Smooth muscle cell (in vitro differentiated cells): ENCODE measurements at regions not wholly inside any gene's neighbourhood (a gene's known extent, or its start where the extent isn't known, plus 50 kb on each side); places are given as distances from the start of the nearest gene placed in this dataset.

Experiments used
- DNase-seq: peaks from one replicate; lab custom pipeline; 2025; ENCODE audit not compliant: unreplicated experiment; lab: John Stamatoyannopoulos, UW
- H2AFZ ChIP-seq: fragments of 200-600 bp; sonication (generic); 2 replicates; pipeline ENCODE4 v1.6.0; 2016; ENCODE audit warnings: antibody characterized with exemption, low read depth, mild to moderate bottlenecking
- H3F3A ChIP-seq: fragments of 200-600 bp; sonication (generic); 2 replicates; pipeline ENCODE4 v1.6.0; 2017; ENCODE audit warnings: antibody characterized with exemption, low read depth
- H3K27ac ChIP-seq: fragments of 200-600 bp; sonication (generic); 2 replicates; pipeline ENCODE4 v1.5.1; 2016; ENCODE audit warnings: low read depth, mild to moderate bottlenecking
- H3K27me3 ChIP-seq: fragments of 200-600 bp; sonication (generic); 2 replicates; pipeline ENCODE4 v1.6.1; 2016; ENCODE audit warnings: low read depth, mild to moderate bottlenecking
- H3K36me3 ChIP-seq: fragments of 200-600 bp; sonication (generic); 2 replicates; pipeline ENCODE4 v1.5.1; 2016; ENCODE audit warnings: low read depth
- H3K4me1 ChIP-seq: fragments of 200-600 bp; sonication (generic); 2 replicates; pipeline ENCODE4 v1.5.1; 2016; ENCODE audit warnings: low read depth
- H3K4me2 ChIP-seq: fragments of 200-600 bp; sonication (generic); 2 replicates; pipeline ENCODE4 v1.6.0; 2016; ENCODE audit warnings: mild to moderate bottlenecking
- H3K4me3 ChIP-seq: fragments of 200-600 bp; sonication (generic); 2 replicates; pipeline ENCODE4 v1.5.1; 2016; ENCODE audit warnings: mild to moderate bottlenecking
- H3K79me2 ChIP-seq: fragments of 200-600 bp; sonication (generic); 2 replicates; pipeline ENCODE4 v1.6.0; 2016; ENCODE audit warnings: low read depth, mild to moderate bottlenecking
- H3K9ac ChIP-seq: fragments of 200-600 bp; sonication (generic); 2 replicates; pipeline ENCODE4 v1.6.0; 2016; ENCODE audit warnings: low read depth
- H3K9me3 ChIP-seq: fragments of 200-600 bp; sonication (generic); replicated peaks from 2 replicates; pipeline ENCODE4 v1.5.1; 2016; ENCODE audit warnings: low read depth
- H4K20me1 ChIP-seq: fragments of 200-600 bp; sonication (generic); 2 replicates; pipeline ENCODE4 v1.6.0; 2016; ENCODE audit warnings: low read depth
- WGBS: methylation state at CpG from one replicate; pipeline ENCODE4 v1.1.7; 2016; ENCODE audit warnings: low lambda C conversion rate; 5-methylcytosine and 5-hydroxymethylcytosine counted together
- TF ChIP-seq, protein P1 (sequence below): fragments of 200-600 bp; sonication (generic); IDR thresholded peaks from 2 replicates; pipeline ENCODE4 v1.5.1; 2017; ENCODE audit warnings: borderline replicate concordance, mild to moderate bottlenecking, antibody characterized with exemption; ENCODE audit not compliant: insufficient read depth, poor library complexity, severe bottlenecking

DNA sequence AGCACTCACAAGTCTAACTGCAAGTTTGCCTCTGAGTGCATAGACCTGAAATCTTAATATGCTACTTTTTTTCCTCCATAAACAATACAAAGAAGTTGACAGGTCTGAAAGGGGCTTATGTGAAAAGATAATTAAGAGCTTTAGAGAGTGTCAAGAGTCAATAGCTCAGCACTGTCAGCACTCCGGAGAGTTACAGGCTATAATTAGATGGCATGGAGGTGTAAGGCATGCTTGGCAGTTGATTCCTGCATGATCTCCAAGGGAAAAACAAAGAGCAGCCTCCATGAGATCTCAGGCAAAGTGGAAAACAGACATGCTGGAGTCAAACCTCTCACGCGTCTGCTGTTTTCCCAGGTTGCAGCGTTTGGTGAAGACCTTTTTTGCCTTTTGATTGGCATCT, 468.7 kb downstream of the TLE4 start:
- Histone ChIP-seq H3K27ac (no peak overlapping the region), H4K20me1 (no peaks in the 10 kb centered on the region), H3K4me1 (no peaks in the 10 kb centered on the region), H3K9ac (no peak overlapping the region), H3K4me3 (no peak overlapping the region), H3K79me2 (no peaks in the 10 kb centered on the region), H3K27me3 (no peaks in the 10 kb centered on the region), H3F3A (no peaks in the 10 kb centered on the region), H3K36me3 (no peaks in the 10 kb centered on the region), H2AFZ (no peak overlapping the region), H3K9me3 (no peaks in the 10 kb centered on the region), H3K4me2 (no peak overlapping the region)
- no peak for DNase-seq
- TF ChIP-seq, protein P1, sequence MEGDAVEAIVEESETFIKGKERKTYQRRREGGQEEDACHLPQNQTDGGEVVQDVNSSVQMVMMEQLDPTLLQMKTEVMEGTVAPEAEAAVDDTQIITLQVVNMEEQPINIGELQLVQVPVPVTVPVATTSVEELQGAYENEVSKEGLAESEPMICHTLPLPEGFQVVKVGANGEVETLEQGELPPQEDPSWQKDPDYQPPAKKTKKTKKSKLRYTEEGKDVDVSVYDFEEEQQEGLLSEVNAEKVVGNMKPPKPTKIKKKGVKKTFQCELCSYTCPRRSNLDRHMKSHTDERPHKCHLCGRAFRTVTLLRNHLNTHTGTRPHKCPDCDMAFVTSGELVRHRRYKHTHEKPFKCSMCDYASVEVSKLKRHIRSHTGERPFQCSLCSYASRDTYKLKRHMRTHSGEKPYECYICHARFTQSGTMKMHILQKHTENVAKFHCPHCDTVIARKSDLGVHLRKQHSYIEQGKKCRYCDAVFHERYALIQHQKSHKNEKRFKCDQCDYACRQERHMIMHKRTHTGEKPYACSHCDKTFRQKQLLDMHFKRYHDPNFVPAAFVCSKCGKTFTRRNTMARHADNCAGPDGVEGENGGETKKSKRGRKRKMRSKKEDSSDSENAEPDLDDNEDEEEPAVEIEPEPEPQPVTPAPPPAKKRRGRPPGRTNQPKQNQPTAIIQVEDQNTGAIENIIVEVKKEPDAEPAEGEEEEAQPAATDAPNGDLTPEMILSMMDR, result no peak
- WGBS, result 81% methylated on average over 4 of the region's 4 CpGs

DNA sequence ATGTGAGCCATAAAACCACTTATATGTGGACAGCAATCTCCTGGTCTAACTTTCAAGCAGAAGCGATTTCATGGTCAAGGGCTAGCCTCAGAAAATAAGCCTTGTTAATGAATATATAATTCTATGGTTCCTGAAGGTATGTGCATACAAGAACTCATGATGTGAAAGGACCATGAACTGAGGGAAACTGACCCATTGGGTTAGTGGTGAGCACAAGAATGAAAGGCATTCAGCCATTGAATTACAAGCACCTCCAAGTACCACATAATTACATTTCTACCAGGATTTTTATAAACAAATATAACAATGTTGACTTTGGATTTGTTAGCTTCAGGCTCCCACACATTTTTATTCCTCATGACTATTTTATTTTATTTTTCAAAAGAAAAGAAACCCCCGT, 459.0 kb downstream of the TLE4 start:
- Histone ChIP-seq H2AFZ (no peak overlapping the region), H3K4me3 (no peak overlapping the region), H3K27me3 (no peaks in the 10 kb centered on the region), H3K4me2 (no peak overlapping the region), H3F3A (no peaks in the 10 kb centered on the region), H3K79me2 (no peaks in the 10 kb centered on the region), H4K20me1 (no peaks in the 10 kb centered on the region), H3K27ac (no peak overlapping the region), H3K9me3 (no peaks in the 10 kb centered on the region), H3K9ac (no peak overlapping the region), H3K36me3 (no peaks in the 10 kb centered on the region), H3K4me1 (peaks cover 14% of the 10 kb centered on the region)
- TF ChIP-seq, protein P1, result no peak
- 93% methylated on average over 2 of the region's 2 CpGs for WGBS
- DNase-seq, result no peak

DNA sequence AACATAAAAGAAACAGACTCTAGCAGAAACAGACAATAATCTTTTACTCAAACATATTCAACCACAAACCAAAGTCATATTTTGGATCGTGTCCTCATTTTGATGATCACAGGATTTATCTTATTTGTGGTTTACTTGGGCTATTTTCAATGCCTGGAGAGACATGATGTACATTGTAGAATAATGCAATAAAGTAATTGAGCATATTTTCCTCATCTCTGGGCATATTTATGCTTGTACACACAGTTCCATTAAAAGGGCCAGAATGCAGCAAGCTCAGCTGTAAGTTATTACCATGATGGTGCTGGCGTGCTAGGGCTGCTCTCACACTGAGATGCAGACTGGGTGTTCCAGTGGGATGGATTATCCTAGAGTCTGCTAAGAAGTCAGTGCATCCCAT, 456.7 kb downstream of the TLE4 start:
- H3K27me3 ChIP-seq, result no peaks in the 10 kb centered on the region
- no peak overlapping the region for H3K9ac ChIP-seq
- WGBS, result 48% methylated on average over 2 of the region's 2 CpGs
- H3F3A ChIP-seq, result no peaks in the 10 kb centered on the region
- H3K4me3 ChIP-seq, result no peak overlapping the region
- H3K4me2 ChIP-seq, result no peak overlapping the region
- peaks cover 6% of the 10 kb centered on the region for H3K4me1 ChIP-seq
- H4K20me1 ChIP-seq, result no peaks in the 10 kb centered on the region
- no peak overlapping the region for H3K27ac ChIP-seq
- no peaks in the 10 kb centered on the region for H3K9me3 ChIP-seq
- no peak overlapping the region for H2AFZ ChIP-seq
- no peaks in the 10 kb centered on the region for H3K79me2 ChIP-seq
- no peak for DNase-seq
- TF ChIP-seq, protein P1, result no peak
- no peaks in the 10 kb centered on the region for H3K36me3 ChIP-seq

DNA sequence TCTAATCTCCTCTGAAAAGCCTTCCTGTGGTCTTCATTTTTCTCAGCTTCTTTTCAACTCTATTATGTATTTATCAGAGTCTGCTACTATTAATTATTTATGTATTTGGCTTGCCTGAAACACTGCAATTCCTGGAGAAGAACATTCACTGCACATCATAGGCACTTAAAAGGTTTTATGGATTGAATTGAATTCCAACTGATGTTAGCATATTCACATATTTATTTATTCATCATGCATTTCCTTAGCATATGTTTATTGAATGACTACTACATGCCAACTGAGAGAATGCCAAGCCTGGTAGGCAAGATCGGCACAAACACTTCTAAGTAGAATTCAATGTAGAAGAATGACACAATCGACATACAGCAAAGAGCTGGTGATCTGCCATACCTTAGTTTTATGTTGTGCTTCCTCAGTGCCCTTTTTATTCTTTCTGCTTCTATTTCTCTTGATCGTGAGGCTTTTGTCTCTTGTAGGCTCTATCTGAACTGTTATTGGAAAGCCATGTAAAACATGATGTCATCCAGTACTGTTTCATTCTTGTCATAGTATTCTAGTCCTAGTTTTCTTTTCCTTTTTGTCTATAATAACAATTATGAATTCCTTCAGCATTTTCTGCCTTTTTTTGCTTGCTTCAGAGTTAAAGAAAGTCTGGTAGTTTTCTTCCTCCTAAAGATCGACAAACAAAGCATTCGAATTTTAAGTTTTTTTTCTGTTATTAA, 454.2 kb downstream of the TLE4 start:
- DNase-seq, result no peak
- Histone ChIP-seq H3K36me3 (no peaks in the 10 kb centered on the region), H3K27me3 (no peaks in the 10 kb centered on the region), H3K4me2 (no peak overlapping the region), H3K4me1 (peaks cover 6% of the 10 kb centered on the region), H3F3A (no peaks in the 10 kb centered on the region), H3K9ac (no peak overlapping the region), H3K79me2 (no peaks in the 10 kb centered on the region), H2AFZ (no peak overlapping the region), H3K4me3 (no peak overlapping the region), H4K20me1 (no peaks in the 10 kb centered on the region), H3K9me3 (no peaks in the 10 kb centered on the region), H3K27ac (no peak overlapping the region)
- TF ChIP-seq, protein P1, result no peak
- 93% methylated on average over 5 of the region's 5 CpGs for WGBS
